CD4-positive, alpha-beta T cell treated with Interleukin-15 for 4 hours (primary cell): ENCODE measurements at regions not wholly inside any gene's neighbourhood (a gene's known extent, or its start where the extent isn't known, plus 50 kb on each side); places are given as distances from the start of the nearest gene placed in this dataset.

Source experiments
- DNase-seq: peaks from one replicate; pipeline ENCODE4 v3.0.0-alpha.2; 2020; ENCODE audit warnings: low spot score

GRCh38 chr2:204268971-204269370 is 276.3 kb upstream of the PARD3B start:
- no peak for DNase-seq

GRCh38 chr2:204272089-204272488 is 273.2 kb upstream of the PARD3B start:
- DNase-seq, result no peak

- no peak for DNase-seq
These were observed 272.5 kb upstream of the PARD3B start for GRCh38 chr2:204272610-204273287.

- DNase-seq, result no peak
These were observed 270.8 kb upstream of the PARD3B start for GRCh38 chr2:204274429-204274828.

- no peak for DNase-seq
These were observed 270.3 kb upstream of the PARD3B start for GRCh38 chr2:204274991-204275390.

GRCh38 chr2:204277226-204277625 is 268.0 kb upstream of the PARD3B start:
- no peak for DNase-seq

- DNase-seq, result no peak
These were observed 266.8 kb upstream of the PARD3B start for GRCh38 chr2:204278454-204278853.

- no peak for DNase-seq
These were observed 265.5 kb upstream of the PARD3B start for GRCh38 chr2:204279819-204280218.

- DNase-seq, result no peak
These were observed 265.0 kb upstream of the PARD3B start for GRCh38 chr2:204280262-204280668.

- no peak for DNase-seq
These were observed 263.2 kb upstream of the PARD3B start for GRCh38 chr2:204282081-204282480.

- no peak for DNase-seq
These were observed 262.8 kb upstream of the PARD3B start for GRCh38 chr2:204282525-204282924.

- DNase-seq, result no peak
These were observed 256.2 kb upstream of the PARD3B start for GRCh38 chr2:204289066-204289465.

- no peak for DNase-seq
These were observed 252.8 kb upstream of the PARD3B start for GRCh38 chr2:204292439-204292838.

- no peak for DNase-seq
These were observed 251.2 kb upstream of the PARD3B start for GRCh38 chr2:204293884-204294747.

- no peak for DNase-seq
These were observed 246.9 kb upstream of the PARD3B start for GRCh38 chr2:204298404-204298803.

GRCh38 chr2:204299766-204300165 is 245.5 kb upstream of the PARD3B start:
- DNase-seq, result no peak

- DNase-seq, result no peak
These were observed 238.6 kb upstream of the PARD3B start for GRCh38 chr2:204306667-204307066.

GRCh38 chr2:204312105-204312504 is 233.2 kb upstream of the PARD3B start:
- no peak for DNase-seq

- no peak for DNase-seq
These were observed 232.0 kb upstream of the PARD3B start for GRCh38 chr2:204313256-204313655.

- DNase-seq, result no peak
These were observed 230.0 kb upstream of the PARD3B start for GRCh38 chr2:204315236-204315662.

GRCh38 chr2:204317640-204318039 is 227.6 kb upstream of the PARD3B start:
- DNase-seq, result no peak

- no peak for DNase-seq
These were observed 224.1 kb upstream of the PARD3B start for GRCh38 chr2:204321027-204321800.
